Daoy (cell line): ENCODE measurements at regions not wholly inside any gene's neighbourhood (a gene's known extent, or its start where the extent isn't known, plus 50 kb on each side); places are given as distances from the start of the nearest gene placed in this dataset.
"Not testable (repeated sequence)": the region's sequence is repeated elsewhere in the genome, so short reads cannot be mapped to it uniquely, and the experiment has no call there.

Experiments used
- DNase-seq: peaks from one replicate; pipeline ENCODE4 v3.0.0-alpha.2; 2015; ENCODE audit warnings: low read depth

DNA sequence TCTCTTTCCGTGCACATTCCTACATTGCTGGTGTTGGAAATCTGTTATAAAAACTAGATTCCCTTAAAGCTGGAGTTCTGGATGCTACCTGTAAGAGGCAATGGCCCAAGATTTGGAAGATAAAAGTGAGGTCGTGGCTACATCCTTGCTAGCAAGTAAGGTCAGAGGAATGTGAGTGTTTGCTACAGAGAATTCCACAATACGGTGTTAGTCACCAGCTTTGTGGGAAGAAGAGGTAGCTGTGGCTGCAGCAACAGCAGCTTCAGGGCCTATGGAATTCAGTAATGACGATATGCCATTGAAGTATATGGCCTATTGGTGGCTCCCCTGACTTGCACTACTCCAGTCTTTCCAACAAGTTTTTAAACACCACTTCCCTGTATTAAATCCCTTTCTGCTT is 227.7 kb upstream of the TMEM260 start:
- peak; percentile 72 for DNase-seq

DNA sequence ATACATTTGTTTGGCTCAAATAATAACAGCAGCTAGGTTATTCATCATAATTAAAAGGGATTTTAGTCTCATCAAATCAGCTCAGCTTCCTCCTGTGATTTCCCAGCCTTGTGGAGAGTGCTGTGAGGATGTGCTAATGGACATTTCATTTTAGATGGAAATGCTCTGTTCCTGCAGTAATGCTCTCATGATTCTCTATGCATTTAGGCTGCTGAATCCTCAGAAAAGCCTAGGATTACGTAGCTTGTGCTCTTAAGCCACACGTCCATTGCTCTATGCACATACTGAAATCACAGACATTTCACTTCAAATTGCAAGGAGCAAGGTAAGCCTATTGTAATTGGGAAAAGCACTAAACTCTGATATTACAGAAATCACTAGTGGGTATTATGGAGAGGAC is 226.6 kb upstream of the TMEM260 start:
- no peak for DNase-seq

DNA sequence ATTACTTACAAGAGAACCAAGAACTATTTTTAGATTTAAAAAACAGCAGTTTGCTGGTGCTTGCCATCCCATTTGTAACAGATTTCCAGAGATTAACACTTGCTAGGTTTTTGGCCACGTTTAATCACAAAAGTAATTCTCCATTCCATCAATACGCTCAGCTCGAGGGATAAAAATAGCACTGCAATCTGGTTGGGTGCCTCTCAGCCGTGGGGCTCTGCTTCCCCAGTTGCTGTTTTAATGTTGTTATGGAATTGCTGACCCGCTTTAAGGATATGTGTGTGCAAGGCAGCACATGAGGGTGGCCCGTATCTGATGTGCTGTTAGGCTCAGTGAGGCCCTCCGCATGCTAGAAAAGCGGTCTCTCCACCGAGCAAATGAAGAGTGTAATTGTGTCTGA is 222.2 kb upstream of the TMEM260 start:
- DNase-seq, result no peak

DNA sequence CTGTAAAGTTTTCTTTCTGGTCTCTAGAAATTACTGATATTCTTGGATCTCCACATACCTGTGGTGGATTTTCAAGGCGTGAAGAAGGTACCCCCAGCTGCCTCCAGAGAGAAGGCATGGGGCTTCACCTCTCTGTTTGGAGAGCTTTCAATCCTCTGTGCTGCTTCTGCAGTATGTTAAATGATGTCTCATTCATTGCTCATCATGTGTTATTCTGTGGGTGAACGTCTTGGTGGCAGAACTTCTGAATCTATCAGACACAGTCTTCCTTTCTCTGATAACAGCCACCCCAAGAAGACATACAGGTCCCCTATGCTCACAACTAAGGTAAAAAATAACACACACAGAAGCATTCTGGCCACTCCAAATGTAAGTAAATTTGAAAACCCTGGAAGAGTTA is 221.3 kb upstream of the TMEM260 start:
- no peak for DNase-seq

DNA sequence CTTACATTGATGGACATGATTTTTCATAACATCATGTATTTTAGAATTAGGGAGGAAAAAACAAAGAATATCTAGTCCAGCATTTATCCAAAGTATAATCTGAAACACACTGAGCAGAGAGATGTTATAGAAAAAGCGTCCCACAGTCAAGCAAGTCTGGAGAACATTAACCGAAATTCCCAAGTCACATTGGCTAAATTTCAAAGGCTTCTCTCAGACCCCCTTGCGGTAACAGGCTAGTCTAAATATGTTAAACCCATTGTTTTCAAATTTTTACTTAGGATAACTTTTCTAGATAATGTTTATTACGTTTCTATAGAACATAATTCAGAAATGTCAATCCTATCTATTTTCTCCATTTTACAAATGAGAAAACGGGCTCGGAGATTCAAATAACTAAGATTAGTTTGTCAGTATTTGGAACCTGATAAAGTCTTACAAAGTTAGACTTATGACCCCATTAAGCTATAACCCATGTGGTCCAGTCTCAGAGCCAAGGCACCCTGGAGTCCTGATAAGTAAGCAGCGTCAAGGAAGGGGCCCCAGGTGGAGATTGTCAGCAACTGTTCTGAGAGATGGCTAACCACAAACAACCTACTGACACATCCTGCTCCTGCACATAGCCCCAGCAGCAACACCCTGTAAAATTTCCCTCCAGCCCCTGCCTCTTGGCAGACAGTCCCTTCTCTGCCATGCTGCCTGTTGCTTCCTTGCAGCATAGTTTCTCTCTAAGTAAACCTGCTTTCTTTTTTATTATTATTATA is 220.6 kb upstream of the TMEM260 start:
- peak; percentile 7 for DNase-seq

DNA sequence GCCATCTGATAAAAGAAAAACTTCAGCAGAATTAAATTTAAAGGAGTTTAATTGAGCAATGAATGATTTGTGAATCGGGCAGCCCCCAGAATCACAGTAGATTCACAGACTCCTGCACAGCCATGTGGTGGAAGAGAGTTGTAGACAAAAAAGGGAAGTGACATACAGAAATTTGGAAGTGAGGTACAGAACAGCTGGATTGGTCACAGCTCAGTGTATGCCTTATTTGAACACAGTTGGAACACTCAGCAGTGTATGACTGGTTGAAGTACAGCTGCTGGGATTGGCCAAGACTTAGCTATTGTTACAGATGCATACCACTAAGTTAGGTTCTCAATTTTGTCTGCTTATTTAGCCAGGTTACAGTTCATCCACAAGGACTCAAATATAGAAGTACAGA is 213.9 kb upstream of the TMEM260 start:
- DNase-seq, result not testable (repeated sequence)

DNA sequence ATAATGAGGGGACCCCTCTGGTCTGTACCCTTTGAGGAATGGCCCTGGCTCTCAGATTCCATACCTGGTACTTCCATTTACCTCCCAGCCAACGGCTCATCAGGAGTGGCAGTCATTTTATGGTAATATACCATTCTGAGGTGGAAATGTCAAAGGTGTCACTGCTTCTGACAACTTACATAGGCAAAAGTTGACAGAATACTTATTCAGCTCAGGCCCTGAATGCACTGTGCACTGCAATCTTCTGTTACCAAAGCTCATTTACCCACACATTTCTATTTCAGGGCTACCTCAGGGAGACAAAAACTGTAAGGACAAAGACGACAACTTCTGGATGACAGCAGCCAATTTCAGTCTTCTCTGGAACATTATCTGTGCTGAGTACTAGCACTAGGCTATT is 212.2 kb upstream of the TMEM260 start:
- DNase-seq, result no peak

DNA sequence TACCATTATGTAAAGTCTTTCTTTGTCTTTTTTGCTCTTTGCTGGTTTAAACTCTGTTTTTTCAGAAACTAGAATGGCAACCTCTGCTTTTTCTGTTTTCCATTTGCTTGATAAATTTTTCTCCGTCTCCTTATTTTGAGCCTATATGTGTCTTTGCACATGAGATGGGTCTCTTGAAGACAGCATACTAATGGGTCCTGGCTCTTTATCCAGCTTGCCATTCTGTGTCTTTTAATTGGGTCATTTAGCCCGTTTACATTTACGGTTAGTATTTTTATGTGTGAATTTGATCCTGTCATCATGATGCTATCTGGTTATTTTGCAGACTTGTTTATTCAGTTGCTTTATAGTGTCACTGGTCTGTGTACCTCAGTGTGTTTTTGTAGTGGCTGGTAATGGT is 207.9 kb upstream of the TMEM260 start:
- DNase-seq, result no peak

DNA sequence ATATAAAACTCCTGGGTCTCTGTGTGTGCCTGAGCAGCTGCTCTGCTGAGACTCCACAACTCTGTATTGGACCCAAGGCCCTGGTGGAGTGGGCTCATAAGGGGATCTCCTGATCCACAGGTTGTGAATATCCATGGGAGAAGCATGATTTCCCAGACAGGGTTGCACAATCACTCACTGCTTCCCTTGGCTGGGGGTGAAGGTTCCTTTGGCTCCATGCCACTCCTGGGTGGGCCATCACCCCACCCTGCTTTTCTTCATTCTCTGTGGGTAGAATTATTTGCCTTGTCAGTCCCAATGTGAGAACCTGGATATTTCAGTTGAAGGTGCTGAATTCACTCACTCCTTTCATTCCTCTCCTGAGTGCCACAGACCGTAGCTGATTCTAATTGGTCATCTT is 205.2 kb upstream of the TMEM260 start:
- no peak for DNase-seq

DNA sequence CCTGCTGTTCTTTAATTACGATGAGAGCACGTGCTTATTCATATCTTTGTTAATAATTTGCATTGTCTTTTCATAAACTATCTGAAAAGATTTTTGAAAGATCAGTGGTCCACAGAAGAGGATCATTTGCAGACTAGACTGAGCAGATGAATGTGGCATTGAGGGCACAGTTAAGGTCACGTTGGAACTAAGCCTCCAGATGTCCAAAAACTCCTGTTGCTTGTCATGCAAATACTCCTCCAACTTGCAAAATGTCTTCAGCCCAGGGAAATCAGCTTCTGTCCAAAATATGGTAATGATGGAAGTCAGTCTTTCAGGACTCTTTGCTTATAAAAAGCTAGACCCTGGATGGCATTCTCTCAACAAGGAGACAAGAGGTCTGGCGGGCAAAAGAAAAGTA is 201.6 kb upstream of the TMEM260 start:
- DNase-seq, result no peak

DNA sequence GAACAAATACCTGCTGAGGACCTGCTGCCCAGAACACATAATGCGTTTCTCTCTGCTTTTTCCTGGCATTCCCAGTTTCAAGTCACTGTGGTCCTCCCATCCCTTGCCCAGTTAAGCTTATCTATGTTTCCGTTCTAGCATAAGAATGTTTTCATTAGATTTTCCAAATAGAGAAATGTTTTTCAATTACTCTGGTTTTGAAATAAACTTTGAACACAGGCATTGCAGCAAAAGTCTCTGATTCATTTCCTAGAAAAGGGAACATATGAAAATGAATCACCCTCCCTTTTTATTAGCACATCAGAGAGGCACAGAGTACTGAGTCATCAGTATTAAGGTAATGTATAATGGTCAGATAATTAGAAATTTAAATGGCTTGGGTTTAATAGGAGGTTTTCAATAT is 201.1 kb upstream of the TMEM260 start:
- no peak for DNase-seq

DNA sequence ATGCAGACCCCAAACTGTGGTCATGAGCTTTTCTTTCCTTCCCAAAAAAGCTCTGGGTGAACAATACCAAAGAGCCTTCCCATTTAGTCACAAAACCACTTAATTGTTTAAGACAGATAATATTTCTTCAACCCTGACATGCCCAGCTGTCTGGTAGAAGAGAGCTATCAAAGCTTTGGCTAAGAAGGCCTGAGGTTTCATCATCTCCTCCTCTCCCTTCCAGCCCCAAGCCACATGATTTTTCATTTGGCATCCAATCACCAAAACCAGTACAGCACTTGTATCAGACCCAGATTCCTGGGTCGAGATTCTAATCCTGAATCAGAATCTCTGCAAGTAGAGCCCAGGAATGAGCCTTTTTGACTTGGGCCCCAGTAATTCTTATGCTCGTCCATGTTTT is 199.6 kb upstream of the TMEM260 start:
- no peak for DNase-seq

DNA sequence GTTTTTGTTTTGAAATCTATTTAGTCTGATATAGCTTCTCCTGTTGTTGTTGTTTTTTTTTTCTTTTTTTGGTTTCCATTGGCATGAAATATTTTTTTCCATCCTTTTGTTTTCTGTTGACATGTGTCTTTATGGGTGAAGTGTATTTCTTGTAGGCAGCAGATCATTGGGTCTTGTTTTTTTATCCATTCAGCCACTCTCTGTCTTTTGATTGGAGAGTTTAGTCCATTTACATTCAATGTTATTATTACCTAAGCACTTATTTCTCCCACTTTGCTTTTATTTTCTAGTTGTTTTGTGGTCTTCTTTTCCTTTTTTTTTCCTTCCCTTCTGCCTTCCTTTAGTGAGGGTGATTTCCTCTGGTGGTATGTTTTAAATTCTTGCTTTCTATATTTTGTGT is 193.6 kb upstream of the TMEM260 start:
- no peak for DNase-seq

DNA sequence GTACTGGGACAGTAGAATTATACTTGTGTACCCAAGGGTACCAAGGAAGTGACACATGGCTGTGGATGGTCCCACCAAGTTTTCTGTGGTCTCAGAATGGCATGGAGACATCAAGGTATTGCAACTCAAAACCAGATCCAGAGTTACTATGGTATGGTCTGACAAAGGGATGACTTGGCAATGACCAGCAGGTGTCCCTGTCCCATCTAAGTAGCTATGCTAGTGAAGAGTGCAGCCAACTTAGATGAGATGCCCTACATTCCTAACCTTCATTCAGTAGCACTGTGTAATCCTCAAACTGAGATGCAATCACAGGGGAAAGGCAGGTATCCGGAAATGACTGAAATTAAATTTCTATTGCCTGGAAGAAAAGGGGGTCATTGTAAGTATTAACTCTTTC is 188.7 kb upstream of the TMEM260 start:
- no peak for DNase-seq

DNA sequence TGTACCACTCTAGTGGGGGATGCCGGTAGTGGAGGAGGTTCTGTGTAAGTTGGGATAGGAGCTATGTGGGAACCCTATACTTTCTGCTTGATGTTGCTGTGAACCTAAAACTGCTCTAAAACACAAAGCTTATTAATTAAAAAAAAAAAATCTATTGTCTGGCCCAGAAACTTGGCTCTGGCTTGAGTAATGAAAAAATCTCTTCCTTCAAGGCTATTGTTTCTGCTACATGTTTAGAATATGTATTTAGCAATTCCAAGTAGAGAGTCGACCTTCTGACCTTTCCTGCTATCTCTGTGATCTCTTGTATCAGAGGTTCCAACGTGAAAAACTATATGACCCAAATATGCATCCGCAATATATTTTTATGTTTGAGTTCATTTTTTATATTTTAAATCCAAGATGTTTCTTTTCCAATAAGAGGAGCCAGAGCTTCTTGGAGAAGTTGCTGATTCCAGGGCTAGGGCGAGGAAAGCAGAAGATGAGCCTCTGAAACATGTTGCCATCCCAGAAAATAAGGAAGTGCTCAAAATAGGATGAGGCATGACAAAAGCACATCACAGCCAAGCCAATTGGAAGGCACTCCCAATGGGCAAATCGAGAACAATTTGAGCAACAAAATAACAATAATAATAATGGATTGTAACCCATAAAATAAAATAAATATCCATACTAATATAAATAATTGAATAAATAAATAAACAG is 184.6 kb upstream of the TMEM260 start:
- DNase-seq, result no peak

DNA sequence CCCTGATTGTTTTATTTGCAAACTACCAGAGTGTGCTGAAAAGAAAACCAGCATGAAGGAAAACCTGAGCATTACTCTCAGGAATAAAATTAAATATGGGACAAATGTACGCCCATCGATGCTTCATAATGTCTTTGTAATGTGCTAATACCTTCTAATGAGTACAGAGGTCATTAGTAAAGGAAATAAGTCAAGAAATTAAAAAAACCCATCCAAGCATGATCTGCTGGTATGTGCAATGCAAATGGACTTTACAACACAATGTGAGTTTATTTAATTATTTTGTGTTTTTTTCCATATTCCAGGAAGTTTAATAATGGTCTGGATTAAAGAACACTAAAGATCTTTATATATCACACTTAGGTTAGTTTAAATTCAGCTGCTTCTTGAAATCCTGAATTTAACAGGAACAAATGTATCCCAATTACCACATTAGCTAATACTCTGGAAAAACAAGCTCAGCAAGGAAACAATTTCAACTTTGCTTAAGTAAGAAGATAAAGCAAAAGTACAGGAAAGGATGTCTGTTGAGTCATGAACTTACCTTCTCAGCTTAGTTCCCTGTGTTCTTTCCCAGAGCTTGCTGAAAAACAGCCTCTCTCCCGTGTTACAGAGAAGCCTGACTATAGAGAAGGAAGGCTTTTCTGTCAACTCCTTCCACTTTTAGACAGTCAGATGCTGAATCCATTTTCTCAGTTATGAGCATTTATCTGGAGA is 179.3 kb upstream of the TMEM260 start:
- no peak for DNase-seq

DNA sequence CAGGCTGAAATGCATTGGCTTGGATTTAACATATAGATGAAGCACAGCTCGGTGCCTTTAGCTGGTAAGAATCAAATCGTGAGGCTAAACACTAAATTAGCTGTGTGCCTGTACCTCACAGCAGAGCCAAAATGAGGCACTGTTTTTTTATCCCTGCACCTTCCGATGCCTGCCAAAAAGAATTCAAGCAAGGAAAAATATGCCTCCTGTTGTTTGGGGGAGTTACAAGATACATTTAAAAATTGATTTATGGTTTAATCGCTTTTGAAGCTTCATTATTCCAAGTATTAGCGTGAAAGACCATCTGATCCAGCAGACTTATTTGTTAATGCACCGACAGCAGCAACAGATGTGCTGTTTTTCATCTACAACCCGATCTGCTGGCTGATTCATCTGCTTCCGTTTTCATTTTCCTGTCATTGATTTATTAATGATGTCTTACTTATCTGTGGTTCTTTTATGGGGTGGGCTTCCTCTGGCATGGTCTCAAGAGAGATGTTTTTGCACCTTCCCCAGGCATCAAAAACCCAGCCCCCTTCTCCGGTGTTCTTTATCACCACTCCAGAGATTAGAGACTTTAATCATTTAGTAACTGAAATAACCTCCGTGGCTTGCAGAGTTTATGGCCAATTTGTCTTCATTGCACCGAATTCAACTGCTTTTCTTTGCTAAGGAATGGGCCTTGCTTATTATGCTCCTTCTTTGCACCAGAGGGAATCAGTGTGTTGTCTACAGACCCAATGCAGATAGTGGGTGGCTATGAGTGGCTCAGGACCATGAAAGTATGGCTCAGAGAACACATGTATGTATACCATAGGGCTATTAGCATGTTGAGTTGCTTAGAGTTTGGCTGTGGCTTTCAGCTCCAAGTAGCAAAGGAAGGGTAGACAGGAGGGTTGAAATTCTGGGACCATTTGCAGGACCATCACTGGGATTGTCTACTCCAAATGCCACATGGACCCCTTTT is 166.8 kb upstream of the TMEM260 start:
- DNase-seq, result no peak

DNA sequence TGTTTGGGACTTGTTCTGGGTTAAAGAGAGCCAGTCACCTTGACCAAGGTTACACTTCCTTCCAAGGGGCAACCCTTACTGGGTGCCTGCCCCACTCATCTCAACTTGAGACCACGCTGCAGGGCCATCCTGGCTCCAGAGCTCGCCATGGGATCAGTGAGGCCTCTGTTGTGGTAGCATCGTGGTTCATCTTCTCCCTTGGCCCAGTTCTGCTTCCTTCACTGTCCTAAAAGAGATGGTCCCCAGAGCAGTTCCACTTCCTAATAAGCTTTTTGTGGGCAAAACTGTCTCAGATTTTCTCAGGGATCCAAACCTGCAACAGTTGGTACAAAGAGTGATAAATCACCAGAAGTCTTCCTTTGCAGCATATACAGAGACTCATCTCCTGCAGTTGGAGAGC is 165.9 kb upstream of the TMEM260 start:
- no peak for DNase-seq

DNA sequence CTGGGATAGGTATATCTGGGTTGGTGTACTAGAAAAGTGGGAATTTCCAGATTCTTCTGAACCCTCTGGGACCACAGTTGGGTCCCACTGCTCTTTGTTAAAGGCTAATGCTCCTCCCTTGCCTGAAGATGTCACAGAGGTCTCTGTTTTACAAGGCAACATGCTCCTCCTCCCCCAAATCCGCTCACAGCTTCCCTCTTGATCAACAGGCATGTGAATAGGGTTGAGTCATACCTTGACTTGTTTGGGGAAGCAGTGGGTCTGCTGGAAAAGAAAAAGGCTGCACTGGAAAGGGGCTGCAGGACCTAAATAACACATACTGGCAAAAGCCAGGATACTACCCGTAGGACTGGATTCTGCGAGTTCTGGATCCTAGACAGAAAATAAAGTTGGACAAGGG is 165.4 kb upstream of the TMEM260 start:
- DNase-seq, result no peak

DNA sequence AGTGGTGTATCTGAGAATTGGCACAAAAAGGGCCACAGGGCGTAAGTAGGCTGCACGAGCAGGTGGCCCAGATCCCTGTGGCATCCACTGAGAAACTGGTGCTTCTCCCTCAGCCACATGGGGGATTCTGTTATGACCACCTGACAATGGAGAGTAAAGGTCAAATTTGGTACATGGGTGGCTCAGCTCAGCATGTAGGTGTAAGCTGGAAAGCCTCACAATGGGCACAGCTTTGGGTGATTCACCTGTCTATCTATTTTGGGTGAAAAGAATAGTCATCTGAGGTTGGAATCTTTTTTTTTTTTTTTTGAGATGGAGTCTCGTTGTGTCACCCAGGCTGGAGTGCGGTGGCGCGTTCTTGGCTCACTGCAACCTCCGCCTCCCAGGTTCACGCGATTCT is 163.4 kb upstream of the TMEM260 start:
- DNase-seq, result no peak

DNA sequence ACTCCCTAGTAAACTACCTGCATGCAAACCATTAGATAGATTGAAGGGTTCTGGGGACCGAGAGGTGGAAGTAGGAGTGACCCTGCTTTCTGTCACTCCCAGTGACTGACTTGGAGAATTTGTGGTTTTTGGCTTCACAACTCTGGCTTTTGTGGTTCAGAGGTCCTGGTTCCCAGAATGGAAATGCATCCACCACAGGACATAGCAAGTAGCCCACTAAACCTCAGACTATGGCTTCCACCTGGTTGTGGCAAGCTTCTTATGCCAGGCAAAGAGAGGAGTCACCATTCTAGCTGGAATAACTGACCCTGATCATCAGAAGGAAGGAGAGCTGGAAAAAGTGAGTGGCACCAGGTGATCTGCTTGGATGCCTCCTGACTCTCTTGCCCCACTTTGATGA is 162.4 kb upstream of the TMEM260 start:
- no peak for DNase-seq

DNA sequence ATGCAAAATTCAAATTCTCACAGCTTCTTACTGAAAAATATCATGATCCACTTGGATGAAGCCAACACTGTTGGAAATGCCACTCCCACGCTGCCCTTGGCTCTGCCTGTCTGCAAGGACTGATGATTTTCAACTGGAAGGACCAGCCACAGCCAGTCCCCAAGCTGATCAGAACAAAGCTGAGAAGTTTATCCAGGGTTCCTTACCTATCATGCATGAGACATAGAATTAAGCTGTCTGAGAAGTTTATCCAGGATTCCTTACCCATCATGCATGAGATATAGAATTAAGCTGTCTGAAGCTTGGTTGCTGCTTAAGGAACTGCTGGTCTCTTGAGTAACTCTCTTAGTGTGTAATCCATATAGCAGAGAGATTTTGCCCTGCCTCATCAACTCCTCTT is 159.8 kb upstream of the TMEM260 start:
- DNase-seq, result no peak
